ENCODE measurements at regions not wholly inside any gene's neighbourhood (a gene's known extent, or its start where the extent isn't known, plus 50 kb on each side); places are given as distances from the start of the nearest gene placed in this dataset.

- TF ChIP-seq E2F8 (IDR thresholded peaks at IDR 0.05; ENCODE audit: low read depth, partially characterized antibody): peak; percentile 80
- no peak for TF ChIP-seq CHD1 (IDR thresholded peaks at IDR 0.05; ENCODE audit: low read length)
- no peak for TF ChIP-seq WHSC1 (IDR thresholded peaks at IDR 0.05; ENCODE audit: low read length)
- no peak for TF ChIP-seq ZNF121 (CRISPR knock-in tag; conservative IDR thresholded peaks at IDR 0.05)
- no peak for TF ChIP-seq ZNF217 (CRISPR knock-in tag; IDR thresholded peaks at IDR 0.05)
- TF ChIP-seq GABPB1 (CRISPR knock-in tag; IDR thresholded peaks at IDR 0.05): no peak
- no peak for TF ChIP-seq ARID3A (IDR thresholded peaks at IDR 0.05; ENCODE audit: borderline replicate concordance, low read depth, low read length)
- TF ChIP-seq FOXO4 (CRISPR knock-in tag; IDR thresholded peaks at IDR 0.05): no peak
- TF ChIP-seq TARDBP (IDR thresholded peaks at IDR 0.05): no peak; the same call in 1 of the 2 replicates
- TF ChIP-seq ARID2 (IDR thresholded peaks at IDR 0.05): peak; percentile 76
- no peak for TF ChIP-seq ESRRA (IDR thresholded peaks at IDR 0.05; ENCODE audit: borderline replicate concordance, low read depth)
- no peak for TF ChIP-seq FOXJ2 (tag; IDR thresholded peaks at IDR 0.05)
- no peak for TF ChIP-seq MCM5 (IDR thresholded peaks at IDR 0.05; ENCODE audit: low read depth)
- peak; percentile 79 for TF ChIP-seq TOE1 (IDR thresholded peaks at IDR 0.05; ENCODE audit: borderline replicate concordance)
- no peak for TF ChIP-seq TOE1 (CRISPR knock-in tag; IDR thresholded peaks at IDR 0.05; ENCODE audit: borderline replicate concordance, low read depth)
- no peak for TF ChIP-seq RBM25 (IDR thresholded peaks at IDR 0.05; ENCODE audit: low read depth, low read length, severe bottlenecking)
- no peak for TF ChIP-seq ZNF395 (CRISPR knock-in tag; IDR thresholded peaks at IDR 0.05)
- TF ChIP-seq ZNF695 (CRISPR knock-in tag; IDR thresholded peaks at IDR 0.05): no peak
- no peak for TF ChIP-seq GTF2E2 (tag; IDR thresholded peaks at IDR 0.05)
- TF ChIP-seq ZSCAN29 (IDR thresholded peaks at IDR 0.05): no peak
- TF ChIP-seq GABPB2 (CRISPR knock-in tag; conservative IDR thresholded peaks at IDR 0.05): no peak
- no peak for TF ChIP-seq NRF1 (conservative IDR thresholded peaks at IDR 0.05 in 1 of 2, IDR thresholded peaks at IDR 0.05 in 1 of 2)
- no peak for TF ChIP-seq FIP1L1 (IDR thresholded peaks at IDR 0.05; ENCODE audit: low read depth, low read length, poor library complexity, severe bottlenecking)
- no peak for TF ChIP-seq TGIF2 (CRISPR knock-in tag; IDR thresholded peaks at IDR 0.05)
Measured at GRCh38 chr22:19648419-19648929, 65.8 kb upstream of the SEPTIN5 start (continued).
